Liver (tissue), 8 donors: ENCODE measurements at regions not wholly inside any gene's neighbourhood (a gene's known extent, or its start where the extent isn't known, plus 50 kb on each side); places are given as distances from the start of the nearest gene placed in this dataset.

ENCODE experiments used
- DNase-seq: peaks from one replicate; pipeline ENCODE4 v3.0.0-alpha.2; 2017; ENCODE audit warnings: low spot score
- H3K27ac ChIP-seq, 2 donors: one replicate each; pipeline ENCODE4 v1.7.0; 2013; ENCODE audit warnings: inconsistent platforms in 2 of 2, low read length in 2 of 2, control low read depth in 1 of 2, low read depth in 1 of 2, mild to moderate bottlenecking in 1 of 2
- H3K27me3 ChIP-seq, 4 donors: one replicate each; pipeline versions ENCODE4 v1.6.1 to v1.7.0; 2013; ENCODE audit warnings: low read length in 3 of 4, inconsistent platforms in 1 of 4, mild to moderate bottlenecking in 1 of 4, moderate library complexity in 1 of 4; ENCODE audit not compliant: control insufficient read depth in 4 of 4, insufficient read depth in 4 of 4
- H3K36me3 ChIP-seq, 4 donors: one replicate each; pipeline versions ENCODE4 v1.6.1 to v1.7.0; 2013; ENCODE audit warnings: low read length in 3 of 4, mild to moderate bottlenecking in 3 of 4, low read depth in 1 of 4, moderate library complexity in 1 of 4; ENCODE audit not compliant: control insufficient read depth in 4 of 4, insufficient read depth in 3 of 4
- H3K4me1 ChIP-seq, 4 donors: one replicate each; pipeline versions ENCODE4 v1.6.1 to v1.7.0; 2013; ENCODE audit warnings: low read length in 3 of 4, mild to moderate bottlenecking in 3 of 4, moderate library complexity in 1 of 4; ENCODE audit not compliant: control insufficient read depth in 4 of 4, insufficient read depth in 4 of 4
- H3K4me3 ChIP-seq, 3 donors: one replicate each; pipeline versions ENCODE4 v1.6.1 to v1.7.0; 2013; ENCODE audit warnings: low read length in 3 of 3, control low read depth in 1 of 3, low read depth in 1 of 3, mild to moderate bottlenecking in 1 of 3
- H3K9ac ChIP-seq, 2 donors: one replicate each; pipeline ENCODE4 v1.7.0; 2013; ENCODE audit warnings: low read length in 2 of 2, mild to moderate bottlenecking in 2 of 2, moderate library complexity in 2 of 2, control low read depth in 1 of 2, low read depth in 1 of 2
- H3K9me3 ChIP-seq, 4 donors: one replicate each; pipeline versions ENCODE4 v1.6.1 to v1.7.0; 2013; ENCODE audit warnings: low read length in 3 of 4; ENCODE audit not compliant: control insufficient read depth in 4 of 4
- ATF3 ChIP-seq: IDR thresholded peaks from 2 replicates; pipeline ENCODE4 v1.6.1; 2016; ENCODE audit warnings: antibody characterized with exemption
- EGR1 ChIP-seq, 2 donors: IDR thresholded peaks; 2 replicates each; pipeline ENCODE4 v1.6.1; 2016 to 2018; ENCODE audit warnings: antibody characterized with exemption in 2 of 2, low read depth in 2 of 2
- FOXA1 ChIP-seq: IDR thresholded peaks from 2 replicates; pipeline ENCODE4 v1.6.1; 2016; ENCODE audit warnings: antibody characterized with exemption
- FOXA2 ChIP-seq: IDR thresholded peaks from 2 replicates; pipeline ENCODE4 v1.6.1; 2016; ENCODE audit warnings: antibody characterized with exemption
- GABPA ChIP-seq, 2 donors: IDR thresholded peaks in 1 of 2; conservative IDR thresholded peaks in 1 of 2; 2 replicates each; pipeline ENCODE4 v1.6.1; 2016; ENCODE audit warnings: antibody characterized with exemption in 2 of 2, mild to moderate bottlenecking in 1 of 2, moderate library complexity in 1 of 2
- HNF4A ChIP-seq, 2 donors: conservative IDR thresholded peaks; 2 replicates each; pipeline ENCODE4 v1.6.1; 2016; ENCODE audit warnings: antibody characterized with exemption in 2 of 2, mild to moderate bottlenecking in 2 of 2
- JUND ChIP-seq, 2 donors: IDR thresholded peaks; 2 replicates each; pipeline ENCODE4 v1.6.1; 2016; ENCODE audit warnings: antibody characterized with exemption in 2 of 2
- NR2F2 ChIP-seq: IDR thresholded peaks from 2 replicates; pipeline ENCODE4 v1.6.1; 2016; ENCODE audit warnings: antibody characterized with exemption
- RAD21 ChIP-seq, 2 donors: IDR thresholded peaks; 2 replicates each; pipeline ENCODE4 v1.6.1; 2016; ENCODE audit warnings: antibody characterized with exemption in 2 of 2, mild to moderate bottlenecking in 2 of 2
- RXRA ChIP-seq, 2 donors: IDR thresholded peaks; 2 replicates each; pipeline ENCODE4 v1.6.1; 2017 to 2018; ENCODE audit warnings: antibody characterized with exemption in 2 of 2, mild to moderate bottlenecking in 1 of 2
- SP1 ChIP-seq: IDR thresholded peaks from 2 replicates; pipeline ENCODE4 v1.6.1; 2018; ENCODE audit warnings: antibody characterized with exemption, mild to moderate bottlenecking
- TAF1 ChIP-seq: conservative IDR thresholded peaks from 2 replicates; pipeline ENCODE4 v1.6.1; 2016; ENCODE audit warnings: antibody characterized with exemption, mild to moderate bottlenecking
- YY1 ChIP-seq: IDR thresholded peaks from 2 replicates; pipeline ENCODE4 v1.6.1; 2016; ENCODE audit warnings: antibody characterized with exemption, mild to moderate bottlenecking
- ZBTB33 ChIP-seq: IDR thresholded peaks from 2 replicates; pipeline ENCODE4 v1.6.1; 2016; ENCODE audit warnings: antibody characterized with exemption
- WGBS: extraction: QIAGEN DNeasy Blood & Tissue Kit; methylation state at CpG from one replicate; pipeline ENCODE4 v1.1.7; 2013; 5-methylcytosine and 5-hydroxymethylcytosine counted together
- TF ChIP-seq, protein P1 (sequence below): fragments of 150-350 bp; IDR thresholded peaks from 2 replicates; pipeline ENCODE4 v1.5.1; 2017; ENCODE audit warnings: improper control_type of control experiment, low read depth, low read length; ENCODE audit not compliant: missing input control
- donor health status: healthy.
- donor health status: healthy.
- donor health status: healthy.
- donor health status: healthy.
- donor health status: healthy.

DNA sequence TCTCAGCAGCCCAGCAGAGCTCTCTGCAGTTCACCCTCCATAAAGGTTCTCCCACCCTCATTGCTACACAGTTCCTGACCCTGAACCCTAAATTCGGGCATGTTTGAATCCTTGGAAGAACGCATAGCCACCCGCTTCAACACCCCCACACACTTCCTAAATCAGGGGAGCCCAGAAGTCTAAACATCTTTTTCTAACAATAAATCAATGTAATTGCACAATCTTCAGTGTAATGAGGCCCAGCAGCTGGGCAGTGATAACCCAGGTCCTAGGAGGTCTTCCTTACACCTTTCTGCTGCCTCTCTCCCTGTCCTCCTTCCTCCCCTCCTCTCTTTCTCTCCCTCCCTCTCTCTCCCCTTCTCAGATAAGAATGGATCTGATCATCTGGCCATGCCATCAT lies 88.0 kb downstream of the IRX2 start (continued):
- TF ChIP-seq EGR1 (IDR thresholded peaks at IDR 0.05; ENCODE audit: low read depth in 2 of 2): no peak
- TF ChIP-seq FOXA1: no peak
- TF ChIP-seq RAD21 (IDR thresholded peaks at IDR 0.05): no peak
- TF ChIP-seq HNF4A (conservative IDR thresholded peaks at IDR 0.05): no peak
- TF ChIP-seq YY1: no peak
- TF ChIP-seq TAF1: no peak

GRCh38 chr5:2660315-2660714 lies 91.2 kb downstream of the IRX2 start:
- Histone ChIP-seq H3K27ac (no peak overlapping the region), H3K4me1 (no peaks in the 10 kb centered on the region)
- WGBS: 11% methylated on average over 8 of the region's 8 CpGs

DNA sequence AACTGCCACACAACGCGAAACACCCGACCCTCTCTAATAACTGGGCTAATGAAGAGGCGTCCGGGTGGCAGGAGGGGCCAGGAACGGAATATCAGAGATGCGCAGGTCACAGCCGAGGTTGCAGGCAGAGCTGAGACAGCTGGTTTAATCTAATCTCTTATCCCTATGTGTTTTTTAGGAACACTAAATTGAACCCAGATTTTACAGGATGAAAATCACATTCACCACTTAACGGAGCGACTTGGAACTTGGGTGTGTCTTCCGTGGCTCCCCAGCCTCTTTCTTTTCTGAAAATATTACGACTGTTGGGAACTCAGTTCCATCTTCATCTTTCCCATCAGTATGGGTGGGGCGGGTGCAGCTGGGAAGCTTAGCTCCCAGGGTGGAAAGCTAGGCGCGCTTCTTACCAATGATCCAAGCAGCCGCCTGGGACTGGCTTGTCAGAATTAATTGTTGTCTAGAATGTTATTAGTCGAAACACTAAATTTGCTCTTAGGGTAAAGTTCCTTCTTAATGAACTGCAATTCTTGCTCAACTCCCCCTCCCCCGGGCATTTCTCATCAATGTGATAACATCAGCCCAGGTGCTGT lies 92.5 kb downstream of the IRX2 start:
- H3K9me3 ChIP-seq: no peaks in the 10 kb centered on the region
- no peak for TF ChIP-seq HNF4A (conservative IDR thresholded peaks at IDR 0.05)
- TF ChIP-seq JUND (IDR thresholded peaks at IDR 0.05): no peak
- no peak for TF ChIP-seq RXRA (IDR thresholded peaks at IDR 0.05)
- TF ChIP-seq FOXA1: no peak
- no peak for TF ChIP-seq EGR1 (IDR thresholded peaks at IDR 0.05; ENCODE audit: low read depth in 2 of 2)
- TF ChIP-seq, protein P1, sequence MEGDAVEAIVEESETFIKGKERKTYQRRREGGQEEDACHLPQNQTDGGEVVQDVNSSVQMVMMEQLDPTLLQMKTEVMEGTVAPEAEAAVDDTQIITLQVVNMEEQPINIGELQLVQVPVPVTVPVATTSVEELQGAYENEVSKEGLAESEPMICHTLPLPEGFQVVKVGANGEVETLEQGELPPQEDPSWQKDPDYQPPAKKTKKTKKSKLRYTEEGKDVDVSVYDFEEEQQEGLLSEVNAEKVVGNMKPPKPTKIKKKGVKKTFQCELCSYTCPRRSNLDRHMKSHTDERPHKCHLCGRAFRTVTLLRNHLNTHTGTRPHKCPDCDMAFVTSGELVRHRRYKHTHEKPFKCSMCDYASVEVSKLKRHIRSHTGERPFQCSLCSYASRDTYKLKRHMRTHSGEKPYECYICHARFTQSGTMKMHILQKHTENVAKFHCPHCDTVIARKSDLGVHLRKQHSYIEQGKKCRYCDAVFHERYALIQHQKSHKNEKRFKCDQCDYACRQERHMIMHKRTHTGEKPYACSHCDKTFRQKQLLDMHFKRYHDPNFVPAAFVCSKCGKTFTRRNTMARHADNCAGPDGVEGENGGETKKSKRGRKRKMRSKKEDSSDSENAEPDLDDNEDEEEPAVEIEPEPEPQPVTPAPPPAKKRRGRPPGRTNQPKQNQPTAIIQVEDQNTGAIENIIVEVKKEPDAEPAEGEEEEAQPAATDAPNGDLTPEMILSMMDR: no peak
- TF ChIP-seq SP1: no peak
- no peak for TF ChIP-seq ATF3

More at GRCh38 chr5:2660315-2660714, 91.2 kb downstream of the IRX2 start:
- TF ChIP-seq YY1: no peak
- TF ChIP-seq GABPA (IDR thresholded peaks at IDR 0.05 in 1 of 2, conservative IDR thresholded peaks at IDR 0.05 in 1 of 2): no peak
- no peak for TF ChIP-seq SP1
- Histone ChIP-seq H3K27me3 (peaks cover 0 to 3% (median 0%) of the 10 kb centered on the region in 4 donors), H3K9me3 (no peaks in the 10 kb centered on the region), H3K36me3 (no peaks in the 10 kb centered on the region), H3K9ac (no peak overlapping the region), H3K4me3 (no peak overlapping the region)
- no peak for DNase-seq

GRCh38 chr5:2658447-2658846 lies 93.0 kb downstream of the IRX2 start:
- H3K27ac ChIP-seq: no peak overlapping the region
- H3K4me1 ChIP-seq: no peaks in the 10 kb centered on the region
- H3K9me3 ChIP-seq: no peaks in the 10 kb centered on the region
- H3K27me3 ChIP-seq: peaks cover 0 to 3% (median 0%) of the 10 kb centered on the region in 4 donors
- TF ChIP-seq ATF3 (no peak), RXRA (IDR thresholded peaks at IDR 0.05) (no peak), TAF1 (no peak), HNF4A (conservative IDR thresholded peaks at IDR 0.05) (no peak), EGR1 (IDR thresholded peaks at IDR 0.05; ENCODE audit: low read depth in 2 of 2) (no peak), NR2F2 (no peak), SP1 (no peak), FOXA2 (no peak), GABPA (IDR thresholded peaks at IDR 0.05 in 1 of 2, conservative IDR thresholded peaks at IDR 0.05 in 1 of 2) (no peak), ZBTB33 (no peak), FOXA1 (no peak)
- TF ChIP-seq, protein P1: no peak
- H3K36me3 ChIP-seq: no peaks in the 10 kb centered on the region
- H3K4me3 ChIP-seq: no peak overlapping the region
- no peak for DNase-seq
- WGBS: 87% methylated on average over 11 of the region's 11 CpGs
- H3K9ac ChIP-seq: no peak overlapping the region

More for the DNA sequence above, 92.5 kb downstream of the IRX2 start:
- no peaks in the 10 kb centered on the region for H3K4me1 ChIP-seq
- no peak for DNase-seq
- 77% methylated on average over 18 of the region's 18 CpGs for WGBS
- H3K9ac ChIP-seq: no peak overlapping the region
- no peaks in the 10 kb centered on the region for H3K36me3 ChIP-seq
- peaks cover 0 to 3% (median 0%) of the 10 kb centered on the region in 4 donors for H3K27me3 ChIP-seq
- no peak overlapping the region for H3K4me3 ChIP-seq
- no peak overlapping the region for H3K27ac ChIP-seq
